Head of caudate nucleus (tissue), 42 donors: ENCODE measurements at regions not wholly inside any gene's neighbourhood (a gene's known extent, or its start where the extent isn't known, plus 50 kb on each side); places are given as distances from the start of the nearest gene placed in this dataset.
"Not testable (repeated sequence)": the region's sequence is repeated elsewhere in the genome, so short reads cannot be mapped to it uniquely, and the experiment has no call there.

Experiments
- DNase-seq, 42 donors: peaks; one replicate each; pipeline versions ENCODE4 v3.0.0 to v3.0.0-alpha.2; 2020 to 2021; ENCODE audit warnings: mixed read lengths in 7 of 42
- intact Hi-C: fragments of 100-400 bp; cut with DNase I; formaldehyde crosslinking; loops from one replicate; pipeline ENCODE4 v1.15.0; 2022

- intact Hi-C loops: no loop called here
- no peak for DNase-seq
Observed at GRCh38 chr20:50359607-50360217, 150.5 kb upstream of the PTPN1 start.

GRCh38 chr20:50360218-50360672 is 149.9 kb upstream of the PTPN1 start:
- no peak for DNase-seq
- intact Hi-C loops: no loop called here

GRCh38 chr20:50360921-50361320 is 149.3 kb upstream of the PTPN1 start:
- intact Hi-C loops: no loop called here
- DNase-seq: no peak

- intact Hi-C loops: not testable (repeated sequence)
Observed at GRCh38 chr20:50362177-50362576, 148.0 kb upstream of the PTPN1 start.

GRCh38 chr20:50363027-50363426 is 147.2 kb upstream of the PTPN1 start:
- intact Hi-C loops: no loop called here
- no peak for DNase-seq

More at GRCh38 chr20:50362177-50362576, 148.0 kb upstream of the PTPN1 start:
- not testable (repeated sequence) for DNase-seq

- no peak for DNase-seq
- intact Hi-C loops: no loop called here
Observed at GRCh38 chr20:50363479-50363878, 146.7 kb upstream of the PTPN1 start.

GRCh38 chr20:50364542-50364941 is 145.6 kb upstream of the PTPN1 start:
- intact Hi-C loops: no loop called here
- DNase-seq: no peak

- intact Hi-C loops: no loop called here
- no peak for DNase-seq
Observed at GRCh38 chr20:50366270-50367103, 143.7 kb upstream of the PTPN1 start.

GRCh38 chr20:50367104-50367674 is 143.0 kb upstream of the PTPN1 start:
- intact Hi-C loops: no loop called here
- no peak for DNase-seq

- DNase-seq: no peak
- intact Hi-C loops: no loop called here
Observed at GRCh38 chr20:50367739-50368375, 142.3 kb upstream of the PTPN1 start.

GRCh38 chr20:50368386-50368785 is 141.8 kb upstream of the PTPN1 start:
- no peak for DNase-seq
- intact Hi-C loops: no loop called here

- DNase-seq: no peak
- intact Hi-C loops: no loop called here
Observed at GRCh38 chr20:50368813-50369224, 141.4 kb upstream of the PTPN1 start.

GRCh38 chr20:50369225-50370035 is 140.8 kb upstream of the PTPN1 start:
- no peak for DNase-seq
- intact Hi-C loops: no loop called here

GRCh38 chr20:50370036-50370566 is 140.1 kb upstream of the PTPN1 start:
- no peak for DNase-seq
- intact Hi-C loops: no loop called here

GRCh38 chr20:50371878-50372769 is 138.1 kb upstream of the PTPN1 start:
- intact Hi-C loops: no loop called here
- DNase-seq: no peak

GRCh38 chr20:50372770-50373088 is 137.5 kb upstream of the PTPN1 start:
- intact Hi-C loops: no loop called here
- no peak for DNase-seq

GRCh38 chr20:50373674-50374286 is 136.4 kb upstream of the PTPN1 start:
- intact Hi-C loops: no loop called here
- no peak for DNase-seq
